ENCODE measurements at regions not wholly inside any gene's neighbourhood (a gene's known extent, or its start where the extent isn't known, plus 50 kb on each side); places are given as distances from the start of the nearest gene placed in this dataset.

DNA sequence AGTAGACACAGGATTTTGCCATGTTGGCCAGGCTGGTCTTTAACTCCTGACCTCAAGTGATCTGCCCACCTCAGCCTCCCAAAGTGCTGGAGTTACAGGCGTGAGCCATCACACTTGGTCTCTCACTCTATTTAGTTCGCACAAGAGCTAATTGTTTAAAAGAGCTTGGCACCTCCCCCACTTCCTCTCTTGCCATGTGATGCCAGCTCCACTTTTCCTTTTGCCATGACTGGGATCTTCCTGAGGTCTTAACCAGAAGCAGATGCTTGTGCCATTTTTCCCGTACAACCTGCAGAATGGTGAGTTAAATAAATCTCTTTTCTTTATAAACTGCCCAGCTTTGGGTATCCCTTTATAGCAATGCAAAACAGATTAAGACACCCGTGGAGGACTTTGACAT is 200.1 kb upstream of the FRMD6 start:
- TF ChIP-seq, protein P1, sequence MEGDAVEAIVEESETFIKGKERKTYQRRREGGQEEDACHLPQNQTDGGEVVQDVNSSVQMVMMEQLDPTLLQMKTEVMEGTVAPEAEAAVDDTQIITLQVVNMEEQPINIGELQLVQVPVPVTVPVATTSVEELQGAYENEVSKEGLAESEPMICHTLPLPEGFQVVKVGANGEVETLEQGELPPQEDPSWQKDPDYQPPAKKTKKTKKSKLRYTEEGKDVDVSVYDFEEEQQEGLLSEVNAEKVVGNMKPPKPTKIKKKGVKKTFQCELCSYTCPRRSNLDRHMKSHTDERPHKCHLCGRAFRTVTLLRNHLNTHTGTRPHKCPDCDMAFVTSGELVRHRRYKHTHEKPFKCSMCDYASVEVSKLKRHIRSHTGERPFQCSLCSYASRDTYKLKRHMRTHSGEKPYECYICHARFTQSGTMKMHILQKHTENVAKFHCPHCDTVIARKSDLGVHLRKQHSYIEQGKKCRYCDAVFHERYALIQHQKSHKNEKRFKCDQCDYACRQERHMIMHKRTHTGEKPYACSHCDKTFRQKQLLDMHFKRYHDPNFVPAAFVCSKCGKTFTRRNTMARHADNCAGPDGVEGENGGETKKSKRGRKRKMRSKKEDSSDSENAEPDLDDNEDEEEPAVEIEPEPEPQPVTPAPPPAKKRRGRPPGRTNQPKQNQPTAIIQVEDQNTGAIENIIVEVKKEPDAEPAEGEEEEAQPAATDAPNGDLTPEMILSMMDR (IDR thresholded peaks at IDR 0.05; ENCODE audit: low read depth, low read length, poor library complexity, severe bottlenecking), result no peak
- no peak for TF ChIP-seq EZH2phosphoT487 (IDR thresholded peaks at IDR 0.05; ENCODE audit: borderline replicate concordance, low read length)

Measured in DOHH2 (cell line).